HG02571 (cell line): ENCODE measurements at regions not wholly inside any gene's neighbourhood (a gene's known extent, or its start where the extent isn't known, plus 50 kb on each side); places are given as distances from the start of the nearest gene placed in this dataset.

Experiments
- ATAC-seq: cut with Tn5 transposase; IDR thresholded peaks from one replicate; pipeline ENCODE4 v1.9.1; 2021; ENCODE audit warnings: mild to moderate bottlenecking, moderate library complexity; ENCODE audit not compliant: unreplicated experiment

DNA sequence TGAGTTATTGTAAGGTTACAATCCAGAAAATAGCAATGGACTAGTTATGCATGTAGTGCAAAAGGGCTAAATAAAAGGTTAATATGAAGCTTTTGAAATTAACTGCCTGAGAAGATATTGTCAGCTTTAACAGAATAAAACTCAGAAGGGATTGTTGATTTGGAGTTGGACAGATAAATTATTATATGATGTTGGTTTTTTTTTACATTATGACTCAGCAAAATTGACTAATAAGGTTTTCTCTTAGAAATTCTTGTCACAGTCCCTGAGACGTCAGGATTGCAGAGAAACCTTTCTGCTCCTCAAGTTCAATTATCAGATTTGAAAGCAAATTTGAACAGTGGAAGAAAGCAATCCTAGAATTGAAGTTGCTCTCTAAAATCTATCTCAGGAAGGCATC, 946.9 kb downstream of the CBLN2 start:
- ATAC-seq = no peak

DNA sequence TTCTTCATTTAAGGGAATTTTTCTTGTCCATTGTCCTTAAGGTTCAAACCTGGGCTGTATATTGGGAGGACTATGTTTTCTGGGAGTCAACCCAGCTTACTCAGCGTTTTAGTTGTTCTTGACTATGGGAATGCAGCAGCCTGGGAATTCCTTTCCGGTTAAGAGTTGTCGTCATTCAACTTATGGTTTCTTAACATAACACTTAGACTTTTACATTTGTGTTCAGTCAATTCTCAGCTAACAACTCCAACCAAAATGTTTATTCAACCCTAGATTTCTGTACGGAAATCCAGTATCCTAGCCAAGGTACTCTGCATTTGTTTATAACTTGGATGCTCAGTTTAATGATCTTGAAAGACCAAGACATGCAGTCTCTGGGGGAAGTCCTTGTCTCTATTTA, 960.9 kb downstream of the CBLN2 start:
- ATAC-seq = no peak

DNA sequence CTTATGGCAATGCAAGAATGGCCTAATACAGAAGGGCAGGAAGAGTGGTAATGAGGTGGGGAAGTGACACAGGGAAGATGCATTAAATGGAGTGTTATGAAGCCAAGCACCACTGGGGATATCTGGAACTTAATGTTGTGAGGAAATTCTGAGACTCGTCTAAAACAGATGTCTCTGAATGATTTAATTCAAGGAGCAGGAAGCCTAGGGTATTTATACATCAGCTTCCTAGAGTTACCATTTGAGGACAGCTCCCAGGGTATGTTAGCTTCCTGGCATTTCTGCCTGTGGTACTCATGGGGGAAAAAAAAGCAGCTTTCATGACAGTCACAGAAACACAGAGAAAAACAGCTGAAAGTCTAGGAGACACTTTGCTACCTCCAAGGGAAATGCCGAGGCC, 989.5 kb downstream of the CBLN2 start:
- ATAC-seq = no peak

DNA sequence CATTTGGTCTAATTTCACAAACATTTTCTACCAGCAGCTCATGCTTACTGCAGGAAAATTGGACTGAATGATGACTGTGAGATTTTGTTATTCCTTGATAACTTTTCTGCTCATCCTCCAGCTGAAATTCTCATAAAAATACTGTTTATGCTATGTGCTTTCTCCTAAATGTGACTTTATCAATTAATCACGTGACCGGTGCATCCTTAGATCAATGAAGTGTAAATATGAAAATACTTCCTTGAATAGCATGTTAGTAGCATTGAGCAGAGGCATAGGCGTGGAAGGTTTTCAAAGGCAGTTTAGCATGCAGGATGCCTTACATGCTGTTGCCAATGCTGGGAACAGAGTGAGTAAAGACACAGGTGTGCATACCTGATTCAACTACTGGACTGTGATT, 1002.5 kb downstream of the CBLN2 start:
- no peak for ATAC-seq

DNA sequence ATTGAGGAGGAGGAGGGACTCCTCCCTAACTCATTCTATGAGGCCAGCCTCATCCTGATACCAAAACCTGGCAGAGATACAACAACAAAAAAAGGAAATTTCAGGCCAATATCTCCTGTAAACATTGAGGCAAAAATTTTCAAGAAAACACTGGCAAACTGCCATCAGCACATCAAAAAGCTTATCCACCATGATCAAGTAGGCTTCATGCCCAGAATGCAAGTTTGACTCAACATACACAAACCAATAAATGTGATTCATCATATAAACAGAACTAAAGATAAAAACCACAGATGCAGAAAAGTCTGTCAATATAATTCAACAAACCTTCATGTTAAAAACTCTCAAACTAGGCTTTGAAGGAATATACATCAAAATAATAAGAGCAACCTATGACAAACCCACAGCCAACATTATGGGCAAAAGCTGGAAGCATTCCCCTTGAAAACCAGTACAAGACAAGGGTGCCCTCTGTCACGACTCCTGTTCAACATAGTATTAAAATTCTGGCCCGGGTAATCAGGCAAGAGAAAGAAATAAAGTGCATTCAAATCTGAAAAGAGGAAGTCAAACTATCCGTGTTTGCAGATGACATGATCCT, 1014.3 kb downstream of the CBLN2 start:
- no peak for ATAC-seq

DNA sequence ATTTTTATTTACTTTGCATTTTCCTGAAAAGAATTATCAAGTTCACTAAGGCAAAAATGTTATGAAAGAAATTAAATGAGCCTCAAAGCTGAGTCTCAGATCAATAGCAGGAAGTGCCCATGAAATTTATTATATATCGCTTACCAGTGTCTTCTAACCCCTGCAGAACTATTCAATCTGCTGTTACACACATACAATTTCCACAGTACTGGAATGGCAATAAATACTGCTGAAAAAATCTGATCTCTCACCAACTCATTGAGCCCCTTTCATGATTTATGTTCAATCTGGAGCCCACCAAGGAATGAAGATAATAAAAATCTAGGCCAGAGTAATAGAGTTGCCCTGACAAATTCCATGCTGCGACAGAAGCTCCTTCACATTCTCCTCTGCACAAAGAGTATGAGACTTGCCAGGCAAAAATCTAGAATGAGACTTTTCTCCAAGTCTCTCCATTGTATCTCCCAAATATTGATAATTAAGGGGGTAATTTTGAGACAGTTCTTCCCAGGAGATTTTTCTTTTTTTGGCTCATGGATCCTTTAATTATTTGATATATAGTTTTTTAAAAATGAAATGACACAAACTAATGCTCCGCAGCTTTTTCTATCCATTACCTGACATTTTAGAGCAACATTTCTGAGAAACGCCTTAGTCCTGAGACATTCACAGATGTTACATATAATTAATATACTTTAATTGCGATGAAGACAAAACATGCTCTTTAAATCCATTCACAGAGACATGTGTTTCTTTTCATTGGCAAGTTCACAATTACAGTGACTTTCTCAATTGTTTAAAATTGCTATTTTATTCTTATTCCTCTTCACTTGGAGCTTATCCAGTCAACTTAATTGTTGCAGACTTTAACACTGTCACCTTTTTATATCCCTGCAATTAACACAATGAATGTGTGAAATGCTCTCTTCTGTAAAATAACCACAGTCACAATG, 1020.4 kb downstream of the CBLN2 start:
- no peak for ATAC-seq

DNA sequence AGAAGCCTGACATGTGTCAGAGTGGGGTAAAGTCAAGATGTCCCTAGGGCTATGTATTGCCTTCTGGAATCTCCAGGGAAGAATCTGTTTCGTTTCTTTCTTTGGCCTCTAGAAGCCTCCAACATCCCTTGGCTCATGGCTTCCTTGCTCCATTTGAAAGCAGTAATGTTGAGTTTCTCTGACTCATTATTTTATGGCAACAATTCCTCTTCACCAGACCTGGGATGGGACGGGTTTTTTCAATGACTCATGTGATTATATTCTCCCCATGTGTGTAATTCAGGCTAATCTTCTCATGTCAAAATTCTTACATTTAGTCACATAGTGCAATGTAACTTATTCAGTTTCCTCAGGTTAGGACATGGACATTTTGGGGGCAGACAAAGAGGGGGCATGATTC, 1038.6 kb downstream of the CBLN2 start:
- no peak for ATAC-seq

DNA sequence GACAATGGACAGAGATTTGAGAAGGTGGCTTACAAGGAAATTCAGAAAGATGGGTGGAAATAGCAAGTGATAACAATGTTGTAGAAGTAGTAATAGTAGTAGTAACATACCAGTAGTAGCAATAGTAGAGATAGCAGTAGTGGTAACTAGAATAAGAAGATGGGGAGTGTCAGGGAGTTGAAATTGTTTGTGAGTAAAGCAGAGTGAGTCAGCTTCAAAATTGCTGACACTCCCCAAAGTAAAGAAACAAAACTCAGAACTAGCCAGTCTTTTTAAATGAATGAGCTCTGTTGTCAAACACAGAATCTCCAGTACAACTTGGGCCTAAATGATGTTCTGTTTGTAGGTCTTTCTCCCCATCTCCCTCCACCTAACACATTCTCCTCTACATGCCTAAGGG, 1040.9 kb downstream of the CBLN2 start:
- ATAC-seq = no peak

DNA sequence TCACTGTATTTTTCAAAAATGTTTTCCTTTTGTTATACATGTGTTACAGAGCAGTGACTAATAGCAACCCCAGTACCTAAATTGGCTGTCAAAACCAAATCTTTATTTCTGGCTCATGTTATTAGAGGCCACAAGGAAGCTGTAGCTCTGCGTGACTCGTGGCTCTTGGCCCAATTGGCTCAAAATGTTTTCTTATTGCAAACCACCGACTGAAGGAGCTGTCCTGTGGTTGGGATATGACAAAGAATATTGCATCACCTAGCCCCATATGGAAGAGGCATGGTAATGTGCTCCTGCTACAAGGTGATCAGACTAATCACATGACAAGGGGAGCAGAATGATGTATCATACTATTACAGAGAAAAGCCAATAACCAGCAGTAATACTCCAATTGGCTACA, 1058.5 kb downstream of the CBLN2 start:
- ATAC-seq = no peak

DNA sequence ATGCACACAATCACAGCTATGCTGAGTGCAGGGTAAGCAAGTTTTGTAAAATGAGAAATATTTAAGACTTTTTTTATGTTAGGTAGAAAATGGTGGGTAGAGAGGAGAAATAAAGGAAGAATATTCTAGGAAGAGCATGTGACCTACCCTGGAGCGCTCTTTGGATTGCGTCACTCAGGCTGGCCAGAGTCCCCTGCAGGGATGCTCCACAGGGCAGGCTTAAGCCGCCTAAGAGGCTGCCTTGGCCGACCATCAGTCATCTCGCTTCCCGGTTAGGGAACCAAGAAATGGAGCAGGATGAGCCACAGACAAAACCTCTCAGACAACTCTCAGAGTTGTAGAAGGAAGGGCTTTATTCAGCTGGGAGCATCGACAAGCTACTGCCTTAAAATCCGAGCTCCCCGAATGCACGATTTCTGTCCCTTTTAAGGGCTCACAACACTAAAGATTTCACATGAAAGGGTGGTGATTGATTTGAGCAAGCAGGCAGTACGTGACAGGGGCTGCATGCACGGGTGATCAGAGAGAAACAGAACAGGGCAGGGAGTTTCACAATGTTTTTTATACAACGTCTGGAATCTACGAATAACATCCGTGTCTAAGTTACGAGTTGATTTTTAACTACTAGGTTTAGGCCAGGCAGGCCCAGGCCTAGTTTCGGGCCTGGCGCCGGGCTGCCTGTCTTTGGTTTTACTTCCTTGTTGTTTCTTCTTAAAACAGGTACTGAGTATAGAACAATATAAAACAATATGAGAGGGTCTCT, 1072.0 kb downstream of the CBLN2 start:
- ATAC-seq = no peak

DNA sequence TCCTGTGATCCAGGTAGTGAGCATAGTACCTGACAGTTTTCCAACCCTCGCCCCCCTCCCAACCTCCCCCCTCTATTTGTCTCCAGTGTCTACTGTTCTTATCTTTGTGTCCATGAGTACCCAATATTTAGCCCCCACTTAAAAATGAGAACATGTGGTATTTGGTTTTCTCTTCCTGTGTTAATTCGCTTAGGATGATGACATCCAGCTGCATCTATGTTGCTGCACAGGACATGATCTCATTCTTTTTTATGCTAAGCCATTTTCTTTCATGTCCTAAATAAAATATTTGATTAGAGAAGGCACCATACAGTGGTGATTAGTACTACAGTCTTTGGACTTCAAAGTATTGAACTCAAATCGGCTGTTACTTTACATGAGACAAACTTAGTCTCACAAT, 1087.9 kb downstream of the CBLN2 start:
- ATAC-seq = no peak

DNA sequence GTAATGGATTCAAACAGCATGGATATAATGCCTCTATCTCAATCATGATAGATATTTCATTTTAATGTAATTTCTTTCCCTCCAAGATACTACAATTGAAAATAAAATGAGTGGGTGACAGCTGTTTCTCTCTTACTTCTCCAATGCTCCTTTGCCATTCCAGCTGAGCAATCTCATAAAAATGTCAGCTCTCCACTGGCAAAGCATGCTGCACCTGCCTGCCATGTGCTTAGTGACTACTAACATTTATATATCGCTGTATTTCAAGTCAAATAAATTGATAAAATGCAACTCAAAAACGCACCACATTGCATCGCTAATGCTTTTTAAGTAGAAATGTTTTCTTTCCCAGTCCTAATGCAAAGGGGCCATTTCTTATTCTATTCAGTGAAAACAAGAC, 1093.9 kb downstream of the CBLN2 start:
- no peak for ATAC-seq

DNA sequence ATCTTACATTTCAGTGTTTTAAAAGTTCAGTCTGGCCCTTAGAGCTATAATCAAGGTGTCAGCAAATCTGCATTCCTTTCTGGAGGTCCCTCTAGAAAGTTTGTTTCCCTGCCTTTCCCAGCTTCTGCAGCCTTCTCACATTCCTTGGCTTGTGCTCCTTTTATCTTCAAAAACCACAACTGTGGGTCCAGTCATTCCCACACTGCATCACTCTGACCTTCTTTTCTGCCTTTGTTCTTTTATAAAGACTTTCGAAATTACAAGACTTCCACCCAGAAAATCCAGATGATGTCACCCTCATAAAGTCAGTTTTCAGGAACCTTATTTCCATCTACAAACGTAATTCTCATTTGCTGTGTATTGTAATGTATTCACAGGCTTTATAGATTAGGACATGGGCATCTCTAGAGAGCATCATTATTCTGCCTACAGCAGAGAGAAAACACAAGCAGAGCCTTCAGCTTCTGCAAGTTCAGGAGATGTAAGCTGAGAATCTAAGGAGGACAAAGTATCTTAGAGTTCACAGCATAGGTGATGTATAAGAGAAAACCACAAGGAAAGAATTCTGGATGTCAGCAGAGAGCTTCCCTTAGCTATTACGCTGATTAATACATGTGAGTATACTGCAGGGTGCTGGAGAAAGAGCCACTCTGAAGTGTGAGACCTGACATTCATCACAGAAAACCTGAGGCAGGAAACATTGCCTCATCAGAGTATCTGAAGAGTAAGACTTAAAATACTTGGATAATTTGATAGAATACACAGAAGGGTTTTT, 1100.2 kb downstream of the CBLN2 start:
- no peak for ATAC-seq

DNA sequence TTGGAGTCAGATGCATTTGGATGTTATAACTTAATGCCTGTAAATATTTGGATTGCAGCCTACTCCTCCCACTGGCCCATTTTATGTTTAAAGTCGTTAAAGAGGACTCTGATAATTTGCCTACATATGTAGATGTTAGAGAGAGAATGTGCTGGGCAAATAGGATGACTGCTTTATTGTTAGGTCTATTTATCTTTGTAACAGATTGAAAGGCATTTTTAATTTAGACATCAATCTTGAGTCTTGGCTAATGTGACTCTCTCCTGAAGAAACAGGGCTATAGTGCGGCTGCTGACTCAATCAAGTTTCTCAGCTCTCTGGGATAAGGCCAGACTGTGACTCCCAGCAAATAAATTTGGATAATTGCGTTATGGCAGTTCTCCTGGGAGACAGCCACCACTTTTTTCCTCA, 1101.4 kb downstream of the CBLN2 start:
- ATAC-seq = no peak

DNA sequence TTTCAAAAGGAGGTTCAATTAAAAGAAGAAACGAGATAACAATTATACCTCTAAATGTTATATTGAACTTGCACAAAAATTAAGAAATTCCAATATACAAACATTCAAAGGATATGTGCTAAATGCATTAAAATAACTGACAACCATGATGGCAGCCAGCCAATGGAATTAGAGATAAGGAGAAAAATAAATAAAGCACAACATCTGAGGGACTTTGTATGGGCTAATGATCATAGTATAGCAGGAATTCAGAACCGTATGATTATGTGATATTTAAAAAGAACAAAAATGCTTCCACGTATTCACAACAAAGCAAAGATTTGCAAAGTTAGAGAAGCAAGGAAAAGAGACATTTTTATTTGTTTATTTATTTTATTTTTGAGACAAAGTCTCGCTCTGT, 1103.0 kb downstream of the CBLN2 start:
- ATAC-seq = no peak

DNA sequence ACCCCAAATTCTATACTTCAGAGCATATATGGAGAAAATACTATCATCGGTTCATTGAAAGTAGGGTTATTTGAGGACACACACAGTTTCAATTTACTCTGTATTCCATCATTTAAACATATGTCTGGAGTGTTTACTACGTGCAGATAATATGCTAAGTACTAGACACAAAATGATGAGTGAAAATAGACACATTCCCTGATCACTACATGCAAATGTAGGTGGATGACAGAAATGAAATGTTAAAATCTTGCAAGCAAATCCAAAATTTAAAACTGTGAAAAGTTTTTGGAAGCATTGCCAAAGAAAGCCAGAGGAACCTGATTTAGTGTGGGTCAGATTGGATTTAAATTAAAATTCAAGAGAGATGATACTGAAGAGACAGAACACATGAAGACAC, 1106.6 kb downstream of the CBLN2 start:
- ATAC-seq = no peak

DNA sequence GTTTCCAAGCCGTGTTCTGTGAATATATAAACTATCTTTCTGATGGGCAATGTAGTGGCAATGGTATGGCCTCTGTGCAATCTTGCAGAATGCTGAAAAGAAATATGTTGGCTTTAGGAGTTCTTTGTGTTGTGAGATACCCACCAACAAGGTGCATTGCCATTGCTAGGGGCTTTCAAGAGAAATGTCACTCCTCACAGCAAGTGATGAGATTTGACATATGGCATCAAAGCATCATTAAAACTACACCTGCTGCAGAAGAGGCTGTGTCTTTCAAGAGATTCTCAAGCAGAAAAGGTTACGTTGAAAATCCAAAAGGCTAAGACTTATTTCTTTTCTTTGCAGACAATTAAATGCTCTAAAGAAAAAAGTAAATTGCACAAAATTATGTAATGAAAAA, 1110.8 kb downstream of the CBLN2 start:
- no peak for ATAC-seq

DNA sequence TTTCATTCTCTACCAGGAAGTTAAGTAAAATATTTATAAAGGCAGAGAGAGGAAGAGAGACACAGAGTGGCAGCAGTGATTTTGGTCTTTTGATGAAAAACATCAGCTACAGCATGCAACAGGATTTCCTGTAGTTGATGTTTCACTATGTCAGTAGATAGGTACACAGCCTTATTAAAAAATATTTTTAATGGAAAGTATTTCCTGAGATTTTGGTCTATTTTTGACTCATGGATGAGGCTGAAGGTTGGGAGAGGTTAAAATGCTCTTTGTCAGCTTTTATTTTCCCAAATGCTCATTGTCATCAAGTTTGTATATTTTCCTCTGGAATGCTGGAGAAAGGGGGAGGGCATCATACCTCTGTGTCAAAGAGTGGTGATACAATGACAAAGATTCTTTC, 1112.5 kb downstream of the CBLN2 start:
- no peak for ATAC-seq

DNA sequence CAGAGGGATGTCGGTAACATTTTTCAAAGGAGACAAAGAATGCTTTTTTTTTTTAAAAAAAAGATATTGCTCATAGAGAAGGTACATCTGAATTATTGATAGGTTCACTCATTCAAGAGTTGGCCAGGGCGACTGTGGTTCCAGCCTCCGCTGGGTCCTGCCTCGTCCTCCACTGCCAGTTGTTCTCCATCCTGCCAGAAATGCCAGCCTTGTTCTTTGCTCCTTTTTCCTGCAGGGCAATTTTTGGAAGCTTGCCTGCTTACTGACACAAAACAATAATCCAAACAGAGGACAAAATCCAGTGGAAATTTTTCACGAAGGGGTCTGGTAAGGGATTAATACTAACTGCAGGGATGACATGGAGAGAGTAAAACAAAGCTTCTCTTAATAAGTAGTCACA, 1113.0 kb downstream of the CBLN2 start:
- no peak for ATAC-seq

DNA sequence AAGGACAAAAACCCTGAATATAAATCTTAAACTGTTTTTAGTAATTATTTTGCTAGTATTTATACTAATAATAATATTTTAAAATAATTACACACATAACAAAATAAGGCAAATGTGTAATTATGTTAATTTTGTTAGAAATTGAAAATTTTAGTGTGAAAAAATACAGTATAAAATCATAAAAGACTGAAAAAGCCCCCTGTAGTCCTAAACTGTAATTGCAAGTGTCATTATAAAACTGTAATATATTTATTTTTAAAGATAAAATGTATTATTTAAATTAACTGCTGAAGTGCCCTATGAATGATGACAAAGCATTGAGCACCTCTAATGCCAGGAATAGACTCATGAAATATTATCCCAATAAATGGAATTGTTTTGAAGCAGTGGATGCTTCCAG, 1117.7 kb downstream of the CBLN2 start:
- ATAC-seq = no peak

DNA sequence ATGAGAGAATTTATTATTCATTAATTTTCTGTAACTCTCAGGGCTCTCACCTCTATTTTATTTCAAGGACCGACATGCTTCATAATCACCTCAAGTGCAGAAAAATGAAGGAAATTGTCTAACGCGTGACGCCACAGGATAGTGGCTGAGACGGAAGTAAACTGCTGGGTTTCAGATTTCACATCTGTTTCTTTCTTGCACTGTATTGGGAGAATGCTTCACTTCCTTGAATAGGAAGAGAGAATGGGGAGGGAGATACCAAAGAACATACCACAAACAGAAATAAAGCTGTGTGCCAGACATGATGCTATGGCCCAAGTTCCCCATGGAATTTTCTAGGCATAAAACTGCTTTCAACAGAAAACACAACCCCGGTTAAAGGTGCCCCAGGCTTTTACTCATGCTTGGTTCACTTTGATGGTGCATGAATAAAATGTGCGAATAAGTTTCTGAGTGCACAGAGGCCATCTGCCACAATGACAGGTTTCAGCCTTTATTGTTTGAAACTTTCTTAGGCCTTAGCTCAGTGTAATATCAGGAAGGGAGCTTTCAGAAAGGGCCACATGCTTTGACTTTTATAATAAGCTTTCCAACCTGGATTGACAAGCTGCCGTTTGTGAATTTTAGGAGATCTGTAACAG, 1116.4 kb downstream of the SOCS6 start:
- no peak for ATAC-seq
